Gastroesophageal sphincter (tissue), 4 donors: ENCODE measurements at regions not wholly inside any gene's neighbourhood (a gene's known extent, or its start where the extent isn't known, plus 50 kb on each side); places are given as distances from the start of the nearest gene placed in this dataset.

ENCODE experiments used
- ATAC-seq: fragments of 150-250 bp; one replicate; pipeline ENCODE4 v1.9.1; 2016; ENCODE audit warnings: mild to moderate bottlenecking, moderate library complexity
- H3K27ac ChIP-seq, 4 donors: fragments of 200-600 bp; sonication (generic) in 3 of 4; 1 replicate in 3 of 4; 2 replicates in 1 of 4; pipeline ENCODE4 v1.5.1; 2016 to 2019
- H3K27me3 ChIP-seq: fragments of 200-600 bp; sonication (generic); one replicate; pipeline ENCODE4 v1.5.1; 2019
- H3K36me3 ChIP-seq, 2 donors: fragments of 200-600 bp; sonication (generic); one replicate each; pipeline ENCODE4 v1.5.1; 2019; ENCODE audit warnings: control low read depth in 1 of 2
- H3K4me1 ChIP-seq, 3 donors: fragments of 200-600 bp; sonication (generic); 1 replicate in 2 of 3; 2 replicates in 1 of 3; pipeline ENCODE4 v1.5.1; 2016 to 2019; ENCODE audit warnings: control low read depth in 2 of 3
- H3K4me3 ChIP-seq, 2 donors: fragments of 200-600 bp; sonication (generic); one replicate each; pipeline ENCODE4 v1.5.1; 2019; ENCODE audit warnings: mild to moderate bottlenecking in 1 of 2, moderate library complexity in 1 of 2
- H3K9me3 ChIP-seq, 3 donors: fragments of 200-600 bp; sonication (generic); one replicate each; pipeline ENCODE4 v1.5.1; 2017 to 2019; ENCODE audit warnings: control low read depth in 2 of 3
- CTCF ChIP-seq, 4 experiments: fragments of 200-600 bp in 2 of 4; fragments of 450-650 bp in 2 of 4; sonication (generic) in 1 of 4; IDR thresholded peaks; one replicate each; pipeline ENCODE4 v1.5.1; 2017 to 2019; ENCODE audit warnings: antibody characterized with exemption in 4 of 4, mild to moderate bottlenecking in 2 of 4, moderate library complexity in 2 of 4
- EP300 ChIP-seq: sonication (generic); formaldehyde crosslinking; IDR thresholded peaks from one replicate; pipeline ENCODE4 v1.6.1; 2017; ENCODE audit warnings: antibody characterized with exemption, mild to moderate bottlenecking
- POLR2A ChIP-seq, 2 donors: fragments of 450-650 bp; IDR thresholded peaks; one replicate each; pipeline ENCODE4 v1.6.1; 2017; ENCODE audit warnings: antibody characterized with exemption in 2 of 2, mild to moderate bottlenecking in 2 of 2, moderate library complexity in 1 of 2
- POLR2AphosphoS5 ChIP-seq: sonication (generic); formaldehyde crosslinking; IDR thresholded peaks from one replicate; pipeline ENCODE4 v1.6.1; 2017; ENCODE audit warnings: antibody characterized with exemption
- WGBS, 2 donors: methylation state at CpG; one replicate each; pipeline ENCODE4 v1.1.5; 2018; ENCODE audit warnings: low coverage in 1 of 2; 5-methylcytosine and 5-hydroxymethylcytosine counted together

GRCh38 chr2:7730449-7730848, 813.2 kb downstream of the RNF144A start:
- ATAC-seq = no peak
- Histone ChIP-seq H3K27me3 (no peaks in the 10 kb centered on the region), H3K4me1 (no peaks in the 10 kb centered on the region), H3K9me3 (no peaks in the 10 kb centered on the region), H3K4me3 (no peak overlapping the region), H3K36me3 (no peaks in the 10 kb centered on the region), H3K27ac (no peak overlapping the region)
- WGBS, 2 donors = 72 to 74% methylated on average over 5 of the region's 5 CpGs
- TF ChIP-seq POLR2AphosphoS5 (no peak), POLR2A (IDR thresholded peaks at IDR 0.05) (no peak), EP300 (no peak), CTCF (IDR thresholded peaks at IDR 0.05) (no peak)

- ATAC-seq = no peak
- Histone ChIP-seq H3K4me3 (no peak overlapping the region), H3K9me3 (no peaks in the 10 kb centered on the region), H3K27me3 (no peaks in the 10 kb centered on the region), H3K36me3 (no peaks in the 10 kb centered on the region), H3K27ac (no peak overlapping the region), H3K4me1 (no peaks in the 10 kb centered on the region)
- TF ChIP-seq EP300 (no peak), POLR2A (IDR thresholded peaks at IDR 0.05) (no peak), CTCF (IDR thresholded peaks at IDR 0.05) (no peak), POLR2AphosphoS5 (no peak)
- WGBS, 2 donors = 61 to 72% methylated on average over 4 of the region's 4 CpGs
Observed at GRCh38 chr2:7730990-7731389, 813.8 kb downstream of the RNF144A start.

- no peak for TF ChIP-seq CTCF (IDR thresholded peaks at IDR 0.05)
- TF ChIP-seq EP300 = no peak
- no peak for TF ChIP-seq POLR2A (IDR thresholded peaks at IDR 0.05)
- no peak for TF ChIP-seq POLR2AphosphoS5
- H3K27ac ChIP-seq = no peak overlapping the region
- no peak for ATAC-seq
- H3K27me3 ChIP-seq = no peaks in the 10 kb centered on the region
- H3K4me1 ChIP-seq = no peaks in the 10 kb centered on the region
- WGBS, 2 donors = 90 to 100% methylated on average over 1 to 4 of the region's 5 CpGs
- no peaks in the 10 kb centered on the region for H3K36me3 ChIP-seq
- no peaks in the 10 kb centered on the region for H3K9me3 ChIP-seq
- H3K4me3 ChIP-seq = no peak overlapping the region
Observed at GRCh38 chr2:7732497-7732896, 815.3 kb downstream of the RNF144A start.

- WGBS, 2 donors = 73 to 100% methylated on average over 2 to 3 of the region's 6 CpGs
Observed at GRCh38 chr2:7736646-7737305, 819.6 kb downstream of the RNF144A start.

More at GRCh38 chr2:7736646-7737305, 819.6 kb downstream of the RNF144A start:
- Histone ChIP-seq H3K27me3 (no peaks in the 10 kb centered on the region), H3K4me1 (no peaks in the 10 kb centered on the region), H3K36me3 (no peaks in the 10 kb centered on the region), H3K27ac (no peak overlapping the region), H3K4me3 (no peak overlapping the region), H3K9me3 (no peaks in the 10 kb centered on the region)
- TF ChIP-seq EP300 = no peak
- no peak for TF ChIP-seq CTCF (IDR thresholded peaks at IDR 0.05)
- no peak for TF ChIP-seq POLR2A (IDR thresholded peaks at IDR 0.05)
- TF ChIP-seq POLR2AphosphoS5 = no peak
- no peak for ATAC-seq
